Panc1 (cell line): ENCODE measurements at regions not wholly inside any gene's neighbourhood (a gene's known extent, or its start where the extent isn't known, plus 50 kb on each side); places are given as distances from the start of the nearest gene placed in this dataset.

Experiments
- ATAC-seq: fragments of 200-7000 bp; cut with Tn5 transposase; 2 replicates; pipeline ENCODE4 v1.9.1; 2020; ENCODE audit warnings: mild to moderate bottlenecking, moderate library complexity
- BruUV-seq: library from RNA; stranded (reverse); fragments of 400-500 nt; replicated peaks from 2 replicates; lab custom pipeline; 2021; lab: Mats Ljungman, UMichigan
- CTCF ChIA-PET: fragments of 300-600 bp; sonication (Branson Sonifier 250); formaldehyde crosslinking; loops from one replicate; lab custom pipeline; 2022; ENCODE audit warnings: antibody characterized with exemption; lab: Charles Lee
- POLR2A ChIA-PET: fragments of 300-600 bp; sonication (Branson Sonifier 250); formaldehyde crosslinking; loops from one replicate; lab custom pipeline; 2022; ENCODE audit warnings: antibody characterized with exemption; lab: Charles Lee
- DNase-seq: peaks from one replicate; pipeline ENCODE4 v3.0.0-alpha.2; 2010; ENCODE audit warnings: low read depth, low spot score
- H3K27ac ChIP-seq: 2 replicates; pipeline ENCODE4 v1.5.1; 2011; ENCODE audit warnings: mild to moderate bottlenecking, low read length, inconsistent platforms
- H3K27me3 ChIP-seq: fragments of 200-500 bp; sonication (Bioruptor generic); 2 replicates; pipeline ENCODE4 v1.6.0; 2014; ENCODE audit warnings: low read length, inconsistent platforms; ENCODE audit not compliant: control insufficient read depth, insufficient read depth
- H3K36me3 ChIP-seq: fragments of 200-500 bp; sonication (Bioruptor generic); 2 replicates; pipeline ENCODE4 v1.5.1; 2014; ENCODE audit warnings: inconsistent platforms, mild to moderate bottlenecking, low read length, moderate library complexity; ENCODE audit not compliant: control insufficient read depth, insufficient read depth
- H3K4me1 ChIP-seq: 2 replicates; pipeline ENCODE4 v1.5.1; 2011; ENCODE audit warnings: inconsistent platforms, mild to moderate bottlenecking, low read length, moderate library complexity; ENCODE audit not compliant: control insufficient read depth, insufficient read depth
- H3K4me3 ChIP-seq, 2 experiments: 2 replicates each; pipeline ENCODE4 v1.5.1; 2011 to 2012; ENCODE audit warnings: low read depth in 2 of 2, low read length in 2 of 2, mild to moderate bottlenecking in 2 of 2, inconsistent platforms in 1 of 2, moderate library complexity in 1 of 2
- H3K9me3 ChIP-seq: fragments of 200-500 bp; sonication (Bioruptor generic); 2 replicates; pipeline ENCODE4 v1.5.1; 2014; ENCODE audit warnings: low read depth, mild to moderate bottlenecking, inconsistent platforms, low read length, moderate library complexity; ENCODE audit not compliant: control insufficient read depth, insufficient read depth
- POLR2AphosphoS5 ChIP-seq: IDR thresholded peaks from 2 replicates; pipeline ENCODE4 v1.6.1; 2012; ENCODE audit warnings: mild to moderate bottlenecking, low read depth, low read length, moderate library complexity
- SIN3A ChIP-seq: IDR thresholded peaks from 2 replicates; pipeline ENCODE4 v1.6.1; 2012; ENCODE audit warnings: low read depth, mild to moderate bottlenecking, low read length, moderate library complexity, borderline replicate concordance; ENCODE audit not compliant: insufficient read depth
- TCF7L2 ChIP-seq: IDR thresholded peaks from 2 replicates; pipeline ENCODE4 v1.6.1; 2011; ENCODE audit warnings: mild to moderate bottlenecking, low read depth, low read length, inconsistent platforms
- in situ Hi-C: cut with HindIII; loops from 2 replicates; pipeline ENCODE4 v1.10.0; 2016; ENCODE audit warnings: low sequenced_read_pairs, low pct_unique_long_range_greater_than_20kb
- intact Hi-C: fragments of 100-400 bp; cut with micrococcal nuclease; formaldehyde crosslinking; loops from one replicate; pipeline ENCODE4 v1.10.0; 2022; ENCODE audit not compliant: unreplicated experiment
- TF ChIP-seq, protein P1 (sequence below), 2 experiments: IDR thresholded peaks; 2 replicates each; pipeline ENCODE4 v1.6.1; 2011 to 2012; ENCODE audit warnings: low read depth in 2 of 2, control low read depth in 1 of 2, low read length in 1 of 2, mild to moderate bottlenecking in 1 of 2, moderate library complexity in 1 of 2; ENCODE audit not compliant: insufficient read depth in 1 of 2
- TF ChIP-seq, protein P2 (sequence below): fragments of 450-650 bp; IDR thresholded peaks from 2 replicates; pipeline ENCODE4 v1.5.1; 2017; ENCODE audit warnings: mild to moderate bottlenecking

DNA sequence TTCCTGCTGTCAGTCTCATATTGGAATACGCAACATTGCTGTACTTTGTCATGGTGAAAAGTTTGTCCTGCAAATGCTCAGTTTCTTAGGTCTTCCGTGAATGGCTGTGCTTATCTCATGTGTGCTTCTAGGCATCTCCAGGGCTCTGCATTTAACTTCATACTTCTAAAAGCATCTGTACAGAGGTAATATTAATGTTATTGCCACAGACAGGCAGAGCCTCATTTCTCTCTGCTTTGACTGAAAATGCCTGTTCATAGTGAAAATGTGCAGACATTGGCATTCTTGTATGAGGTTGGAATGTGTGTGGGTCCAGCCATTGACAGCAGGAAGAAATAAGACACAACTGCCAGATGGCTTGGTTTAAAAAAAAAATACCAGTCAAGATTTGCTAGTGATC is 140.1 kb upstream of the TTC29 start:
- no peaks in the 10 kb centered on the region for H3K27me3 ChIP-seq
- no peak for ATAC-seq
- in situ Hi-C loops: no loop called here

DNA sequence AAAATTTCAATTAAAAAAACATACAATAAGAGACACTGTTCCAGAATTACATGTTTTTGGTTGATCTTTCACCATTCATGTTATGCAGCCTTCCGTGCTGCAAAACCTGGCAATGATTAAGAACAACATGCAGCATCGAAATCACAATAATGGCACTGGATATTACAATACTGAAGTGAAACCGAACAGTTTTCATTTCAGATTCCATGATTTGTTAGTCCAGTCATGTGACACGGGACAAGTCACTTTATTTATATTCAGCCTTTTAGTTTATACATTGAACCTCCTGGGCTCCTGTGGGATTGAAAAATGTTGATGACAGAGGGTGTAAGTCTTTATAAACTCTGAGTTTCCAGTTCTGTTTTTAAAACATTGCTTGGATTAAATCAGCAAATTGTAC is 142.5 kb upstream of the TTC29 start:
- Histone ChIP-seq H3K9me3 (no peaks in the 10 kb centered on the region), H3K36me3 (no peaks in the 10 kb centered on the region), H3K27me3 (no peaks in the 10 kb centered on the region), H3K4me1 (no peaks in the 10 kb centered on the region), H3K27ac (no peak overlapping the region), H3K4me3 (no peak overlapping the region)
- TF ChIP-seq SIN3A (no peak), TCF7L2 (no peak), POLR2AphosphoS5 (no peak)
- TF ChIP-seq, protein P1, sequence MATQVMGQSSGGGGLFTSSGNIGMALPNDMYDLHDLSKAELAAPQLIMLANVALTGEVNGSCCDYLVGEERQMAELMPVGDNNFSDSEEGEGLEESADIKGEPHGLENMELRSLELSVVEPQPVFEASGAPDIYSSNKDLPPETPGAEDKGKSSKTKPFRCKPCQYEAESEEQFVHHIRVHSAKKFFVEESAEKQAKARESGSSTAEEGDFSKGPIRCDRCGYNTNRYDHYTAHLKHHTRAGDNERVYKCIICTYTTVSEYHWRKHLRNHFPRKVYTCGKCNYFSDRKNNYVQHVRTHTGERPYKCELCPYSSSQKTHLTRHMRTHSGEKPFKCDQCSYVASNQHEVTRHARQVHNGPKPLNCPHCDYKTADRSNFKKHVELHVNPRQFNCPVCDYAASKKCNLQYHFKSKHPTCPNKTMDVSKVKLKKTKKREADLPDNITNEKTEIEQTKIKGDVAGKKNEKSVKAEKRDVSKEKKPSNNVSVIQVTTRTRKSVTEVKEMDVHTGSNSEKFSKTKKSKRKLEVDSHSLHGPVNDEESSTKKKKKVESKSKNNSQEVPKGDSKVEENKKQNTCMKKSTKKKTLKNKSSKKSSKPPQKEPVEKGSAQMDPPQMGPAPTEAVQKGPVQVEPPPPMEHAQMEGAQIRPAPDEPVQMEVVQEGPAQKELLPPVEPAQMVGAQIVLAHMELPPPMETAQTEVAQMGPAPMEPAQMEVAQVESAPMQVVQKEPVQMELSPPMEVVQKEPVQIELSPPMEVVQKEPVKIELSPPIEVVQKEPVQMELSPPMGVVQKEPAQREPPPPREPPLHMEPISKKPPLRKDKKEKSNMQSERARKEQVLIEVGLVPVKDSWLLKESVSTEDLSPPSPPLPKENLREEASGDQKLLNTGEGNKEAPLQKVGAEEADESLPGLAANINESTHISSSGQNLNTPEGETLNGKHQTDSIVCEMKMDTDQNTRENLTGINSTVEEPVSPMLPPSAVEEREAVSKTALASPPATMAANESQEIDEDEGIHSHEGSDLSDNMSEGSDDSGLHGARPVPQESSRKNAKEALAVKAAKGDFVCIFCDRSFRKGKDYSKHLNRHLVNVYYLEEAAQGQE (IDR thresholded peaks at IDR 0.05; ENCODE audit: insufficient read depth in 1 of 2, low read depth in 2 of 2, low read length in 1 of 2): no peak
- TF ChIP-seq, protein P2, sequence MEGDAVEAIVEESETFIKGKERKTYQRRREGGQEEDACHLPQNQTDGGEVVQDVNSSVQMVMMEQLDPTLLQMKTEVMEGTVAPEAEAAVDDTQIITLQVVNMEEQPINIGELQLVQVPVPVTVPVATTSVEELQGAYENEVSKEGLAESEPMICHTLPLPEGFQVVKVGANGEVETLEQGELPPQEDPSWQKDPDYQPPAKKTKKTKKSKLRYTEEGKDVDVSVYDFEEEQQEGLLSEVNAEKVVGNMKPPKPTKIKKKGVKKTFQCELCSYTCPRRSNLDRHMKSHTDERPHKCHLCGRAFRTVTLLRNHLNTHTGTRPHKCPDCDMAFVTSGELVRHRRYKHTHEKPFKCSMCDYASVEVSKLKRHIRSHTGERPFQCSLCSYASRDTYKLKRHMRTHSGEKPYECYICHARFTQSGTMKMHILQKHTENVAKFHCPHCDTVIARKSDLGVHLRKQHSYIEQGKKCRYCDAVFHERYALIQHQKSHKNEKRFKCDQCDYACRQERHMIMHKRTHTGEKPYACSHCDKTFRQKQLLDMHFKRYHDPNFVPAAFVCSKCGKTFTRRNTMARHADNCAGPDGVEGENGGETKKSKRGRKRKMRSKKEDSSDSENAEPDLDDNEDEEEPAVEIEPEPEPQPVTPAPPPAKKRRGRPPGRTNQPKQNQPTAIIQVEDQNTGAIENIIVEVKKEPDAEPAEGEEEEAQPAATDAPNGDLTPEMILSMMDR: no peak
- DNase-seq: no peak
- in situ Hi-C loops (no loop called here), intact Hi-C loops (no loop called here)
- no TSS peak for BruUV-seq
- no peak for ATAC-seq
- POLR2A ChIA-PET: no interaction called here
- CTCF ChIA-PET: no interaction called here

More for the DNA sequence above, 140.1 kb upstream of the TTC29 start:
- Histone ChIP-seq H3K4me3 (no peak overlapping the region), H3K27ac (no peak overlapping the region), H3K9me3 (no peaks in the 10 kb centered on the region), H3K4me1 (no peaks in the 10 kb centered on the region), H3K36me3 (no peaks in the 10 kb centered on the region)
- CTCF ChIA-PET: no interaction called here
- TF ChIP-seq, protein P1 (IDR thresholded peaks at IDR 0.05; ENCODE audit: insufficient read depth in 1 of 2, low read depth in 2 of 2, low read length in 1 of 2): no peak
- TF ChIP-seq POLR2AphosphoS5 (no peak), SIN3A (no peak), TCF7L2 (no peak)
- TF ChIP-seq, protein P2: no peak
- no peak for DNase-seq
- intact Hi-C loops: no loop called here
- no TSS peak for BruUV-seq
- POLR2A ChIA-PET: no interaction called here
